Neural crest cell (in vitro differentiated cells): ENCODE measurements at regions not wholly inside any gene's neighbourhood (a gene's known extent, or its start where the extent isn't known, plus 50 kb on each side); places are given as distances from the start of the nearest gene placed in this dataset.

Experiments used
- DNase-seq: peaks from one replicate; pipeline ENCODE4 v3.0.0; 2021; ENCODE audit warnings: low read depth, mixed read lengths, low spot score
- H3K27ac Mint-ChIP-seq: one replicate; pipeline ENCODE4 v1.8.0; 2021; ENCODE audit warnings: mild to moderate bottlenecking, mixed read lengths; ENCODE audit not compliant: unreplicated experiment
- H3K27me3 Mint-ChIP-seq: 2 replicates; pipeline ENCODE4 v1.8.0; 2021; ENCODE audit warnings: low read depth, mild to moderate bottlenecking, mixed read lengths
- H3K36me3 Mint-ChIP-seq: 2 replicates; pipeline ENCODE4 v1.8.0; 2021; ENCODE audit warnings: low read depth, mild to moderate bottlenecking, mixed read lengths
- H3K4me1 Mint-ChIP-seq: 2 replicates; pipeline ENCODE4 v1.8.0; 2021; ENCODE audit warnings: mixed read lengths
- H3K4me3 Mint-ChIP-seq: one replicate; pipeline ENCODE4 v1.8.0; 2021; ENCODE audit warnings: mild to moderate bottlenecking, mixed read lengths
- H3K9me3 Mint-ChIP-seq: 2 replicates; pipeline ENCODE4 v1.8.0; 2021; ENCODE audit warnings: mixed read lengths
- TF ChIP-seq, protein P1 (sequence below): fragments of 200-600 bp; sonication (generic); conservative IDR thresholded peaks from 2 replicates; pipeline ENCODE4 v1.5.0; 2021; ENCODE audit warnings: antibody characterized with exemption, mild to moderate bottlenecking

DNA sequence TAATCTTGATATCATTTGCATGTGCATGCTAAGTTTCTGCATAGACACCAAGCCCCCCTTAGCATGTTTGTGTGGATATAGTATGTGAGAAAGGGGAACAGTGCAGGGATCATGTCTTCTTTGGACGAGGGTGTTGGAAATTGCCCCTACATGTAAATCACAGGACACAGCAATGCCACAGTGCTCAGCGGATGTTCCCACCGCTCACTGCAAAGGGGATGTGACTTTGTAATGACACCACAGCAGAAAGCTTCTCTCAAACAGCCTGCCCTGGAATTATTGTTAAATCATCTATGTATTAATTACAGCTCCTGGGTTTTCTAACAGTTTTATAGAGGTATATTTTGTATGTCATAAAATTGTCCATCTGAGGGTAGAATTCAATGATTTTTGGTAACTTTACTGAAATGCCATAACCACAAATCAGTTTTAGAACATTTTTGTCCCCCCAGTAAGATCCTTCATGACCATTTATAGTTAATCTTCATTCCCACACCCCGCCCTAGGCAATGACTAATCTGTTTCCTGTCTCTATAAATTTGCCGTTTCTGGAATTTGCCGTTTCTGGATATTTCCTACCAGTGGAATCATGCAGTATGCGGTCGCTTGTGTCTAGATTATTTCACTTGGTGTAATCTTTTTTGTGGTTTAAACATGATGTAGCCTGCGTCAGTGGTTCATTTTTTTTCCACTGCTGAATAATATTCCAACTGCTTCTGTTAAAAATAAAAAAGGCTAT lies 648.5 kb upstream of the WWC1 start:
- DNase-seq = no peak

DNA sequence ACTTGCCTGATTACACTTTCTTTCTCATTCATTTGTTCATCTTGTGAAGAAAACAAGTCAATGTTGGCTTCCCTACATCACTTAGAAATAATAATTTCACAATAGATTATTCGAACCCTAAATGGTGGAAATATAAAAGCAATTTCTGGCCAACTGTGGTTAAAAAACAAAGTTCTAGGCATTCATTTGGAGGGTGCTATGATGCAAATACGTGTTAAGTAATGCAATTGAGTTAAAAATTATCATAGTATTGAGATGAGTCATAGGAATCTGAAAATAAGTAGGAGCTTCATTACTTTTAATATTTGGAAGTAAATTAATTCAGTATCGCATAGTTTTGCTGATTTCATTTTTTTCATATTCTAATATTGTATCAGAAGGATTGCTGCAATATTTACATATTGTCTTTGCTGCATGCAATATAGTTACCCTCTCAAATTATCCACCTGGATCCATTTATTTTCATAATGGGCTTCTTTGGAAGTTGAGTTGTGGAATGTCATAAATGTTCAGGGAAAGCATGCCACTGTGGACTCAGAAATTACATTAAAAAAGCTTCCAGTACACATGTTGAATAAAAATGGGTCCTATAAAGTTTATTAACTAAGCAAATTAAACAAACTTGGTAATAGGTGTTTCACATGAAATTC lies 647.7 kb upstream of the WWC1 start:
- Mint-ChIP-seq H3K27ac (no peak overlapping the region), H3K27me3 (no peaks in the 10 kb centered on the region), H3K36me3 (no peaks in the 10 kb centered on the region), H3K4me1 (peaks cover 3% of the 10 kb centered on the region), H3K4me3 (no peak overlapping the region), H3K9me3 (no peaks in the 10 kb centered on the region)
- TF ChIP-seq, protein P1, sequence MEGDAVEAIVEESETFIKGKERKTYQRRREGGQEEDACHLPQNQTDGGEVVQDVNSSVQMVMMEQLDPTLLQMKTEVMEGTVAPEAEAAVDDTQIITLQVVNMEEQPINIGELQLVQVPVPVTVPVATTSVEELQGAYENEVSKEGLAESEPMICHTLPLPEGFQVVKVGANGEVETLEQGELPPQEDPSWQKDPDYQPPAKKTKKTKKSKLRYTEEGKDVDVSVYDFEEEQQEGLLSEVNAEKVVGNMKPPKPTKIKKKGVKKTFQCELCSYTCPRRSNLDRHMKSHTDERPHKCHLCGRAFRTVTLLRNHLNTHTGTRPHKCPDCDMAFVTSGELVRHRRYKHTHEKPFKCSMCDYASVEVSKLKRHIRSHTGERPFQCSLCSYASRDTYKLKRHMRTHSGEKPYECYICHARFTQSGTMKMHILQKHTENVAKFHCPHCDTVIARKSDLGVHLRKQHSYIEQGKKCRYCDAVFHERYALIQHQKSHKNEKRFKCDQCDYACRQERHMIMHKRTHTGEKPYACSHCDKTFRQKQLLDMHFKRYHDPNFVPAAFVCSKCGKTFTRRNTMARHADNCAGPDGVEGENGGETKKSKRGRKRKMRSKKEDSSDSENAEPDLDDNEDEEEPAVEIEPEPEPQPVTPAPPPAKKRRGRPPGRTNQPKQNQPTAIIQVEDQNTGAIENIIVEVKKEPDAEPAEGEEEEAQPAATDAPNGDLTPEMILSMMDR = no peak
- DNase-seq = no peak

More for the DNA sequence above, 648.5 kb upstream of the WWC1 start:
- Mint-ChIP-seq H3K4me1 (peaks cover 3% of the 10 kb centered on the region), H3K9me3 (no peaks in the 10 kb centered on the region), H3K27me3 (no peaks in the 10 kb centered on the region), H3K36me3 (no peaks in the 10 kb centered on the region), H3K4me3 (no peak overlapping the region), H3K27ac (no peak overlapping the region)
- TF ChIP-seq, protein P1 = no peak

DNA sequence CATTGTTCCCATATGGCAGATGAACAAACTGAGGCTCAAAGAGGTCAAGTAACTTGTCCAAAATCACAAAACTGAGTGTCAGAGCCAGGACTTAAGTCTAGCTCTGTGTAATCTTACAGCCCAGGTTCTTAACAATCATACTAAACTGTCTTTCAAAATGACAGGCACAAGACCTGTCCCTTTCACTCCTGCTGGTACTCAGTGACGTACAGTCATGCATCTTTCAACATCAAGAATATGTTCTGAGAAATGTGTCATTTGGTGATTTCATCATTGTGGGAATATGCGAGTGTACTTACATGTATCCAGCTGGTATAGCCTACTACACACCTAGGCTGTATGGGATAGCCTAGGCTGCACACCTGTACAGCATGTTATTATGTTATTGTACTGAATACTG lies 646.8 kb upstream of the WWC1 start:
- TF ChIP-seq, protein P1 = no peak
- Mint-ChIP-seq H3K4me1 (peaks cover 4% of the 10 kb centered on the region), H3K27ac (no peak overlapping the region), H3K27me3 (no peaks in the 10 kb centered on the region), H3K9me3 (no peaks in the 10 kb centered on the region), H3K4me3 (no peak overlapping the region), H3K36me3 (no peaks in the 10 kb centered on the region)
- no peak for DNase-seq

DNA sequence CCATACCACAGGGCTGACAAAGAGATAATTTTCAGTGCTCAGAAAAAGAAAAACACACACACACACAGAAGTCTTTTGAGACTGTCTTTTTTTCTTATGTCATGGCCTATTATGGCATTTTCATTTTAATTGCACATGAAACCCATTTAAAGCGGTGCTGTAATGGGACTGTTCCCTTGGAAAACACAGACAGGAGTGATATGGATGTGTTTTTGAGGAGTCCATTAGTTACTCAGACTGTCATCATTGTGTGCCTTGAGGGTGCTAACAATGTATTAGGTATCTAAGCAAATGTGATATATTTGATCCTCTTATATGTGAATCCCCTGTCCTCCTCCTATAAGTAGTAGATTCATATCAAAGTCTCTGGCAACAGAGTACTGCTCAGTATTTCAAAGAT lies 642.0 kb upstream of the WWC1 start:
- H3K4me3 Mint-ChIP-seq = no peak overlapping the region
- H3K36me3 Mint-ChIP-seq = peaks cover 3% of the 10 kb centered on the region
- H3K27me3 Mint-ChIP-seq = no peaks in the 10 kb centered on the region
- H3K27ac Mint-ChIP-seq = no peak overlapping the region
- no peaks in the 10 kb centered on the region for H3K9me3 Mint-ChIP-seq
- TF ChIP-seq, protein P1 = no peak
- peaks cover 11% of the 10 kb centered on the region for H3K4me1 Mint-ChIP-seq
- DNase-seq = no peak

DNA sequence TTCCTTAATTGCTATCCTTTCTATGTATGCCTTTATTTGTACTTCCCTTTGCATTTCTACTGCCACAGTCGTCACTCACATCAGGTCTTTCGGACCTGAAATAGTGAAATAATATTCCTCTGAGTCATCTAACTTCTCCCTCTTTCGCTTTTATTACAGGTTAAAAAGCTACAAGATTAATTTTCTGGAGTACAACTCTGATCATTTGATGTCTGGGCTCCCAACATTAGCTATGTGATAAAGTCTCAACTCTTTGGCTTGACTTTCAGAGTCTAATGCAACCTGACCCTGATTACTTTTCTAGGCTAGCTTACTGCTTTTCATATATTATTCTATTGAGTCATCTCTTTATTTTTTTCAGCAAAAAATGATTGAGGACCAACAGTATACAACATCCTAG lies 638.8 kb upstream of the WWC1 start:
- H3K27me3 Mint-ChIP-seq = no peaks in the 10 kb centered on the region
- TF ChIP-seq, protein P1 = no peak
- no peak overlapping the region for H3K27ac Mint-ChIP-seq
- H3K9me3 Mint-ChIP-seq = no peaks in the 10 kb centered on the region
- H3K4me3 Mint-ChIP-seq = no peak overlapping the region
- peaks cover 3% of the 10 kb centered on the region for H3K36me3 Mint-ChIP-seq
- no peak for DNase-seq
- H3K4me1 Mint-ChIP-seq = peaks cover 18% of the 10 kb centered on the region
